ENCODE measurements at regions not wholly inside any gene's neighbourhood (a gene's known extent, or its start where the extent isn't known, plus 50 kb on each side); places are given as distances from the start of the nearest gene placed in this dataset.

- DNase-seq: no peak
Measured at GRCh38 chr5:93273176-93273575, 307.8 kb downstream of the NR2F1-AS1 start.

GRCh38 chr5:93272108-93272507 is 308.9 kb downstream of the NR2F1-AS1 start:
- no peak for DNase-seq

- no peak for DNase-seq
Measured at GRCh38 chr5:93267736-93268135, 313.3 kb downstream of the NR2F1-AS1 start.

GRCh38 chr5:93267276-93267675 is 313.7 kb downstream of the NR2F1-AS1 start:
- DNase-seq: no peak

- no peak for DNase-seq
Measured at GRCh38 chr5:93257616-93258015, 323.4 kb downstream of the NR2F1-AS1 start.

GRCh38 chr5:93255796-93256195 is 325.2 kb downstream of the NR2F1-AS1 start:
- no peak for DNase-seq

GRCh38 chr5:93252165-93252564 is 328.9 kb downstream of the NR2F1-AS1 start:
- DNase-seq: no peak

- no peak for DNase-seq
Measured at GRCh38 chr5:93251347-93251746, 329.7 kb downstream of the NR2F1-AS1 start.

- DNase-seq: no peak
Measured at GRCh38 chr5:93250424-93250823, 330.6 kb downstream of the NR2F1-AS1 start.

- DNase-seq: no peak
Measured at GRCh38 chr5:93249651-93250289, 331.2 kb downstream of the NR2F1-AS1 start.

GRCh38 chr5:93247105-93247504 is 333.9 kb downstream of the NR2F1-AS1 start:
- DNase-seq: no peak

GRCh38 chr5:93246090-93246855 is 334.7 kb downstream of the NR2F1-AS1 start:
- no peak for DNase-seq

- DNase-seq: no peak
Measured at GRCh38 chr5:93245226-93245625, 335.8 kb downstream of the NR2F1-AS1 start.

- DNase-seq: no peak
Measured at GRCh38 chr5:93243481-93243880, 337.5 kb downstream of the NR2F1-AS1 start.

- no peak for DNase-seq
Measured at GRCh38 chr5:93240228-93240834, 340.7 kb downstream of the NR2F1-AS1 start.

GRCh38 chr5:93236807-93237421 is 344.1 kb downstream of the NR2F1-AS1 start:
- DNase-seq: no peak

GRCh38 chr5:93235761-93236160 is 345.3 kb downstream of the NR2F1-AS1 start:
- DNase-seq: no peak

GRCh38 chr5:93226202-93226735 is 354.8 kb downstream of the NR2F1-AS1 start:
- DNase-seq: no peak

GRCh38 chr5:93225748-93226147 is 355.3 kb downstream of the NR2F1-AS1 start:
- DNase-seq: no peak

- no peak for DNase-seq
Measured at GRCh38 chr5:93224624-93225023, 356.4 kb downstream of the NR2F1-AS1 start.

GRCh38 chr5:93221773-93222172 is 359.2 kb downstream of the NR2F1-AS1 start:
- no peak for DNase-seq

- no peak for DNase-seq
Measured at GRCh38 chr5:93220431-93220830, 360.6 kb downstream of the NR2F1-AS1 start.

- DNase-seq: no peak
Measured at GRCh38 chr5:93219641-93220145, 361.3 kb downstream of the NR2F1-AS1 start.
